GM13977 (cell line): ENCODE measurements at regions not wholly inside any gene's neighbourhood (a gene's known extent, or its start where the extent isn't known, plus 50 kb on each side); places are given as distances from the start of the nearest gene placed in this dataset.

Source experiments
- DNase-seq: peaks from one replicate; pipeline ENCODE4 v3.0.0; 2012; ENCODE audit warnings: low spot score
- CTCF ChIP-seq: IDR thresholded peaks from 2 replicates; pipeline ENCODE4 v1.5.1; 2012; ENCODE audit warnings: mild to moderate bottlenecking, control low read depth; ENCODE audit not compliant: insufficient read depth; ENCODE audit errors: extremely low read depth, missing control alignments
- in situ Hi-C: fragments of 300-500 bp; cut with MboI; formaldehyde crosslinking; loops from one replicate; pipeline ENCODE4 v1.12.0; 2022; ENCODE audit warnings: low sequenced_read_pairs, low pct_unique_long_range_greater_than_20kb, mixed read lengths, inconsistent platforms; ENCODE audit not compliant: unreplicated experiment

DNA sequence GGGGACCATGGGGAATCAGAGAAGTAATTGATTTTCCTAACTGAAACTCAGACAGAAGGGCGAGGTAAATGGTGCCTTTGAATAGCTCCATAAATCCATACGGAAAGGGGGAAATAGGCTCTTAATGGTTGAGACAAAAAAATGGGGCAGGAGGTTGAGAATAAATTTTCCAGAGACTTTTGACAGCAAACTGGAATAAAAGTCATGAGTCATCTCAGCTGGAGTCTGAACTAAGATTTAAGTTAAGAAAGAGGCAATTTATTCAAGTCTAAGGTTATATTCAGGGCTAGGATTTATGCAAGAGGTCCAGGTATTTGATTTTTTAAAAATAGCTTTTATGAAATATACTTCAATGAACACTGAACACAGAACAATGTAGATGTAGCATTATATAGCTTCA is 238.7 kb upstream of the RORA start:
- in situ Hi-C loops = no loop called here
- no peak for DNase-seq
- TF ChIP-seq CTCF = no peak

- TF ChIP-seq CTCF = no peak
- no peak for DNase-seq
- in situ Hi-C loops = no loop called here
These were observed 230.9 kb upstream of the RORA start for GRCh38 chr15:61459785-61460707.

DNA sequence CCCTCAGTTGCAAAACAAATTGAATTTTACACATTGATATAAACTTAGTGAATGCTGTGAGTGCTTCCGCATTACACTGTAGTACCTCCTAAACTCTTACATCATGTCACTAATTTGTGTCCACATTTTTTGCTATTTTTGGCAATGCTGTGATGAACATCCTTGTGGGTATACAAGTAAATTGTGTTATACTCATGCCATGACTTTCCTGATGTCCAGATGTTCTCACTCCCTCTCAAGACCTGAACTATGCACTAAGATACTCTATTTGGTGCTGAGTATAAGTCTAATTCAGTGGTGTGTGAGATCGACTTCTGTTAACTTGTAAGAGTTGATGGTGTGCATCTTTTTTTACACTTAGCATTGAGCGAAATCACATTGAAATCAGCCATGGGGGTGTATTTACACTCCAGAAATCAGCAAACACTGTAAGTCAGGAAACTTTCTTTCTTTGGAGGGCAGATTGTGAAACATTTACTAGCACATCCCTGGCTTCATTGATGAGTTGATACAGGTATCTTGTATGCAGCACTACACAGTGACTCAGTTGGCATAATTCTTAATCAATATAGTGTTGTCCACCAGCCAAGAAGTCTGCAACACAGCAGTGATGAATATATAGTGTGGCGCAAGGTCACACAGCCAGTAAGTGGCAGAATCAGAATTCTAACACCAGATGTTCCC is 228.1 kb upstream of the RORA start:
- TF ChIP-seq CTCF = no peak
- no peak for DNase-seq
- in situ Hi-C loops = no loop called here

DNA sequence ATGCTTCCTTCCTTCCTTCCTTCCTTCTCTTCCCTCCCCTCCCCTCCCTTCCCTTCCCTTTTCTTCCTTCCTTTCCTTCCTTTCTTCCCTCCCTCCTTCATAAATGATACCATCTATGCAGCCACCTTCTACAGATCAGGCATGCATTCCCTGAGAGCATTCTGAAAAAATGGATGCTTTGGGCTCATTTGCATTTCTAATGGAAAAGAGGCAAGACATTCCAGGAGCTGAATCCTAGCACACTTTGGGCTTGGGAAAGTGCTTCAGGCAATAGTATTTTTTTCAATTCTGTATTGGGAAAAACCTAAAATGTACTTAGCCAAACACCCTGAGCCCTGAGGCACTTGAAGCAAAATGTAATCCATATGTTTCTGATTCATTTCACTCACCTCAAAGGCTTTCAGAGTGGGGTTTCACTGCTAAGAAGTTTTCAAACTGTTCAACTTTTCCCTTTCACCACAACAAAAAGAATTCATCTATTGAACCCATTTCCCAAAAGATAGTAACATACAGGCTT is 220.1 kb upstream of the RORA start:
- TF ChIP-seq CTCF = no peak
- no peak for DNase-seq
- in situ Hi-C loops = no loop called here

GRCh38 chr15:61447981-61448380 is 218.9 kb upstream of the RORA start:
- in situ Hi-C loops = no loop called here

DNA sequence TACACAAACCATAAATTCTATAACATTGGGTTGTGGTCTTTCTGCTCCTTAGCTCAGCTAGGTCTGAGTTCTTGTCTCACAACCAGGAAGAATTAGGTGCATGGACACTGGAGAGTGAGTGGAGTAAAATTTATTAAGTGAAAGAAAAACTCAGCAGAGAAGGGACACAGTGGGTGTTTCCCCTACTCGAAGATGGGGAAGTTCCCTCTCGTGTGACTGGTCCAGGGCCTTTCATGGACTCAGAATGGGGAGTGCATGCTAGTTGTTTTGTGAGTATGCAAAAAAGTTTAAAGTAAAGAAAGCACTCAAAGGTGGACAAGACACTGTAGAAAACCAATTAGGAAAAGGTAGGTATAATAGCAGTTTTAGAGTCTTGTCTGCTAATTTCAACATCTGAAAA is 215.5 kb upstream of the RORA start:
- in situ Hi-C loops = no loop called here

More at GRCh38 chr15:61447981-61448380, 218.9 kb upstream of the RORA start:
- no peak for TF ChIP-seq CTCF
- DNase-seq = no peak

More for the DNA sequence above, 215.5 kb upstream of the RORA start:
- peak; percentile 15 for DNase-seq
- TF ChIP-seq CTCF = no peak
